ENCODE measurements at regions not wholly inside any gene's neighbourhood (a gene's known extent, or its start where the extent isn't known, plus 50 kb on each side); places are given as distances from the start of the nearest gene placed in this dataset.
"Not testable (repeated sequence)": the region's sequence is repeated elsewhere in the genome, so short reads cannot be mapped to it uniquely, and the experiment has no call there.

- not testable (repeated sequence) for DNase-seq
Measured at GRCh38 chr15:58363118-58363517, 68.7 kb upstream of the LIPC start.

DNA sequence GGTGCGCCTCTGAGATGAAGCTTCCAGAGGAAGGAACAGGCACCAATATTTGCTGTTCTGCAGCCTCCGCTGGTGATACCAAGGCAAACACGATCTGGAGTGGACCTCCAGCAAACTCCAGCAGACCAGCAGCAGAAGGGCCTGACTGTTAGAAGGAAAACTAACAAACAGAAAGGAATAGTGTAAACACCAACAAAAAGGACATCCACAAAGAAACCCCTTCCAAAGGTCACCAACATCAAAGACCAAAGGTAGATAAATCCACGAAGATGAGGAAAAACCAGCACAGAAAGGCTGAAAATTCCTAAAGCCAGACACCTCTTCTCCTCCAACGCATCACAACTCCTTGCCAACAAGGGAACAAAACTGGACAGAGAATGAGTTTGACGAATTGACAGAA lies 68.1 kb upstream of the LIPC start:
- not testable (repeated sequence) for DNase-seq

- not testable (repeated sequence) for DNase-seq
Measured at GRCh38 chr15:58365098-58365497, 66.7 kb upstream of the LIPC start.

DNA sequence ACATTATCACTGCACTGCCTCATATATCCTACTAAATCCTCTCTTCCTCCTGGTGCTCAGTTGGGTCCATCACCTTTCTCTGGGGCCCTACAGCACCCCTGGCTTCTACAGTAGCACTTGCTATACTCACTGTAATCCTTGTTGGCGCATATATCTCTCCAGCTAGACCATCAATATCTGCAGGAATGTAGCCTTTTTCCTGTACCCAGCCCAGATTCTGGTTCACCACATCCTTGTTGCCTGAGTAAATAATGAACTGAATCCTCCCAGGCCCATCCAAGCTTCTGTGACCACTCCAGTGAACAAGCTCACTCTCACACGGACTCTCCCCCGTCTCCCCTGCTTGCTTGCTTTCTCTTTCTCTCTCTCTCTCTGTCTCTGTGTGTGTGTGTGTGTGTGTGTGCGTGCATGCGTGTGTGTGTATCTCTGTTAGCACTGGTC lies 62.5 kb upstream of the LIPC start:
- no peak for DNase-seq

DNA sequence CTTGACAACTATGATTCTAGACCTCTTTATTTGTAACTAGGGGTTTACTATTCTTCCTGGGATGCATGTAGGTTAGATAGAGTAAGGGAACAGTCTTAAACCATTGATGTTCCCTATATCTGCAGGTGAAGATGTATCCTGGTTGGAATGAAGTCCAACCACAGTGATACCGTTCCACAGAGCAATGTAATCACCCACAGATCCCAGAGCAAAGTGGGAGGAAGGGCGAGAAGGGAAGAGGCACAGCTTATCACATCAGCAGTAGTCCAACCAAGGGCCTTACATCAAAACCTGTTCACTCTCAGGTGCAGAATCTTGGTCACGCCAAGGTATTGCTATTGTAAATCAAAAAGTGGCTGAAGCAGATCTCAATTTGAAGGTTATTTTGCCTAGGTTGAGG lies 61.8 kb upstream of the LIPC start:
- no peak for DNase-seq

- DNase-seq, result no peak
Measured at GRCh38 chr15:58374147-58374546, 57.6 kb upstream of the LIPC start.

DNA sequence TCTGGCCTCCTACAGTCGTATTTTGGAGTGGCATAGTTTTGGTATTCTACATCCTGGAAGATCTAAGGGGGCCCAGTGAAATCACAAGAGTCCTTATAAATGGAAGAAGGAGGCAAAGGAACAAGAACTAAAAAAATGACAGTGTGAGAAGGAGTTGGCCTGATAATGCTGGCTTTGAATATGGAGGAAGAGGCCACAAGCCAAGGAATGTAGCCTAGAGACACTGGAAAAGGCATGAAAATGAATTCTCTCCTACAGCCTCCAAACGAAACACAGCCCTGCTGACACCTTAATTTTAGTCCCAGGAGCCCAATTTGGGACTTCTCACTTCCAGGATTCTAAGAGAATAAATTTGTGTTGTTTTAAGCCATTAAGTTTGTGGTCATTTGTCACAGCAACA lies 54.6 kb upstream of the LIPC start:
- no peak for DNase-seq

DNA sequence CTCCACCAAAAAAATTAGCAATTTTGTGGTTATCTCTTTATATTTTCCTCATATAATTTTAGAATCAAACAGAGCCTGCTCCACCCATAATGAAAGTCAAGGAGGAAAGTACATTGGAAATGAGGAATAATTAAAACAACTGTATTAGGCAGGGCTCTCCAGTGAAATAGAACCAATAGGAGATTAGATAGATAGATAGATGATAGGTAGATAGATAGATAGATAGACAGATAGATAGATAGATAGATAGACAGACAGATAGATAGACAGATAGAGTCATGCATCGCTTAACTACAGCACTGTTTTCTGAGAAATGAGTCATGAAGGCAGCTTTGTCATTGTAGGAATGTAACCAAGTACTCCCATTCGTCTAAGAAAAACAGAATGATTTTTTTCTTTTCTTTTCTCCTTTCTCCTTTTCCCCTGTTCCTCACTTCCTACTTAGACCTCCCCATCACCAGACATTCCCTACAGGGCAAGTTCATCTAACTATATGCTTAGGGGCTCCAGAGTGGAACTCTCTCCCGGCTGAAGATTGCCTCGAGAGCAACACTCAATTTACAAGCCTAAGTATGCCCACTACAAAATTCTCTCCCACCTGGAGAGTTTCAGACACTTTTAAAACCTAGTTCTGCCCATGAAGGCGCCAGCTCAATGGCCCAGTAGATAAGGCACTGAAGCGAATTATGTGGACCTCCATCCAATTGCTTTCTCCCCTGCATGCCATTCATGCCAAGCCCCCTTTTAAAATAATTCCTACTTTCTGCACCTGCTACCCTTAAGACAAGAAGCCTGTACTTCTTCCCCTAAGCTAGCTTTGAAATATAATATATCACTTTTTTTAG lies 53.3 kb upstream of the LIPC start:
- DNase-seq, result no peak

GRCh38 chr15:58379454-58379853 lies 52.3 kb upstream of the LIPC start:
- DNase-seq, result not testable (repeated sequence)

DNA sequence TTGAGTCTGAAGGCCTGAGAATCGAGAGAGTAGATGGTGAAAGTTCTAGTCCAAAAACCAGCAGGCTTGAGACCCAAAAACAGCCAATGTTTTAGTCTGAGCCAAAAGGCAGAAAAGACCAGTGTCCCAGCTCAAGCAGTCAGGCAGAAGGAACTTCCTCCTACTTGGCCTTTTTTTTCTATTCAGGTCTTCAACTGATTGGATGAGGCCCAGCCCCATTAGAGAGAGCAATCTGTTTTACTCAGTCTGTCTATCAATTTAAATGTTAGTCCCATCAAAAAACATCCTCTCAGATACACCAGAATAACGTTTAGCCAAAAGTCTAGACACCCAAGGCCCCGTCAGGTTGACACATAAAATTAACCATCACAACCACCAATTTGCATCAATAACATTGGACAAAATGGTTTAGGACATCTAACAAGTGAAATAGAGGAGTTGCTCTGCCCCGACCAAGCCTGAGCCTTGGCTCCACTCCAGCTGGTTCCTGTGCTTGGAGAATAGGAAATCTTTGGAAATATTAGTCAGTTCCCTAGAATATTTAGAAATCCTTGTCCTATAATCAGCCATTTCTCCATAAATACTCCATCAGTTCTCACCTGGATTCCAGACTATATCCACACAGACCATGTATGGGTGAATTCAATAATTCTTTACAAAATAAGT lies 51.4 kb upstream of the LIPC start:
- DNase-seq, result no peak

DNA sequence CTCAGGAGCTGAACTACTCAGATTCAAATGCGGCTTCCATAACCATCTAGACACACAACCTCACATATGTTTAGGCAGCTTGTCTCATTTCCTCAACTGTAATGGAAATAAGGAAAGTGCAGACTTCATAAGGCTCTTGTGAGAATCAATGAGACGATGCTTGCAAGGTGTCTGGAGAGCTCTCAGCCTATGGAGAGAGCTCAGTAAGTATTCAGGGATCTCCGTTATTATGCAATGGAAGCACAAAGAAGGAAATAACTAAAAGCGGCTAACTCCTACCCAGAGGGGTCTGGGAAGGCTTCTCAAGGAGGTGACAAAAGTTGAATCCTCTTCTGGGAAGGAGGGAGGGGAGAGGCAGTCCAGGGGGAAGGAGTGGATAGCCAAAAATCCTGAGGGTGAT lies 50.1 kb upstream of the LIPC start:
- no peak for DNase-seq

All from SHP77 (cell line).